ACC112 (cell line): ENCODE measurements at regions not wholly inside any gene's neighbourhood (a gene's known extent, or its start where the extent isn't known, plus 50 kb on each side); places are given as distances from the start of the nearest gene placed in this dataset.

Source experiments
- H2AFZ ChIP-seq: fragments of 200-600 bp; sonication (generic); one replicate; pipeline ENCODE4 v1.6.0; 2017; ENCODE audit warnings: antibody characterized with exemption, low read length; ENCODE audit not compliant: unreplicated experiment
- H3K27ac ChIP-seq: fragments of 200-600 bp; sonication (generic); 2 replicates; pipeline ENCODE4 v1.5.1; 2014; ENCODE audit warnings: low read depth, mild to moderate bottlenecking, antibody characterized with exemption, low read length, moderate library complexity
- H3K27me3 ChIP-seq: fragments of 200-600 bp; sonication (generic); 2 replicates; pipeline ENCODE4 v1.6.1; 2014; ENCODE audit warnings: mild to moderate bottlenecking, antibody characterized with exemption, low read length, moderate library complexity, mixed read lengths; ENCODE audit not compliant: insufficient read depth
- H3K36me3 ChIP-seq: fragments of 200-600 bp; sonication (generic); 2 replicates; pipeline ENCODE4 v1.6.1; 2016; ENCODE audit warnings: mild to moderate bottlenecking, antibody characterized with exemption, low read length, moderate library complexity, mixed read lengths; ENCODE audit not compliant: insufficient read depth
- H3K4me1 ChIP-seq: fragments of 200-600 bp; sonication (generic); one replicate; pipeline ENCODE4 v1.6.1; 2016; ENCODE audit warnings: low read length, mixed read lengths; ENCODE audit not compliant: insufficient read depth, unreplicated experiment, control insufficient read depth
- H3K4me3 ChIP-seq: fragments of 200-600 bp; sonication (generic); 2 replicates; pipeline ENCODE4 v1.5.1; 2014; ENCODE audit warnings: mild to moderate bottlenecking, low read depth, low read length
- H3K79me2 ChIP-seq: fragments of 200-600 bp; sonication (generic); one replicate; pipeline ENCODE4 v1.6.0; 2016; ENCODE audit warnings: low read length; ENCODE audit not compliant: control insufficient read depth, unreplicated experiment, insufficient read depth

DNA sequence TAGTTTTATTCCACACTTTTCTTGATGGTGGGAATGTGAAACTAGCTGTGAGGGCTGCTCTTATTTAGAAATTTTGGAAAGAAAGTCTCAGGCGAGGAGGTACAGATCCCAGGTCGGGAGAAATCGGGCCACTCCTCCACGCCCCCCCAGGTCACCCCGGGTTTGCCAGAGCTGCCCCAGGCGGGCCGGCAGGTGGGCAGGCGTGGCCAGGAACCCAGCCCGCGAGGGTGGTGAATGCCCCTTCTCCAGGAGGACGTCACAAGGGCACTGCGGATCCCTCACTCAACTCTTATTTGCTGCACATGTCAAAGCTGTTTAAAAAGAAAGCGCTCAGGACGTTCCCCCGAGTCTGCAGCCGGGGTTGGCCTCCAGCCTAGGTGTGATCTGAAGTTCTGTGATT is 60.5 kb upstream of the SLCO4A1 start:
- Histone ChIP-seq H3K79me2 (no peaks in the 10 kb centered on the region), H3K36me3 (no peaks in the 10 kb centered on the region), H3K4me3 (peak overlapping the region; percentile 9; the same call in 1 of the 2 replicates), H2AFZ (no peak overlapping the region), H3K4me1 (peaks cover 4% of the 10 kb centered on the region), H3K27me3 (peaks cover 74% of the 10 kb centered on the region), H3K27ac (no peak overlapping the region)

GRCh38 chr20:62583424-62583920 is 58.8 kb upstream of the SLCO4A1 start:
- Histone ChIP-seq H3K79me2 (no peaks in the 10 kb centered on the region), H3K36me3 (no peaks in the 10 kb centered on the region), H2AFZ (no peak overlapping the region), H3K27me3 (peaks cover 57% of the 10 kb centered on the region), H3K27ac (no peak overlapping the region), H3K4me1 (peaks cover 12% of the 10 kb centered on the region), H3K4me3 (no peak overlapping the region)

DNA sequence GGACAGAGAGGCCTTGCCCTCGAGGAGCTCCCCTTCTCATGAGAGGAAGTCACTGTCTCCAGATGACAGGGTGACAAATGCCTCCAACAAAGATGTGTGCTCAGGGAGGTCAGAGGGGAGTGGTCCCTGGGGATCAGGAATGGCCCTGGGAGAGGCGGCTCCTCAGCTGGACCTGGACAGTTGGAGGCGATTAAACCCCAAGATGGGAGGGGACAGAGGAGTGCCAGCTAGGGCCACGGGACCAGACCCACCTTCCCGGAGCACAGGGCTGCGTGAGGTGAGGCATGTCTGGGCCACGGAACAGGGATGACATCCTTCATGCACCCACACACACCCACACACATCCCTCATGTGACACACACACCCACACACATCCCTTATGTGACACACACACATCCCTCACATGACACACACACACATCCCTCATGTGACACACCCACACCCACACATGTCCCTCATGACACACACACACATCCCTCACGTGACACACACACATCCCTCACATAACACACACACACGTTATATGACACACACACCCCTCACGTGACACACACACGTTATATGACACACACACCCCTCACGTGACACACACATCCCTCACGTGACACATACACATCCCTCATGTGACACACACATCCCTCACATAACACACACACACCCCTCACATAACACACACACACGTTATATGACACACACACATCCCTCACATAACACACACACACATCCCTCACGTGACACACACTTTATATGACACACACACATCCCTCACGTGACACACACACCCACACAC is 57.4 kb upstream of the SLCO4A1 start:
- no peaks in the 10 kb centered on the region for H3K79me2 ChIP-seq

GRCh38 chr20:62585461-62585970 is 56.8 kb upstream of the SLCO4A1 start:
- no peak overlapping the region for H3K27ac ChIP-seq
- H2AFZ ChIP-seq, result no peak overlapping the region
- H3K79me2 ChIP-seq, result no peaks in the 10 kb centered on the region
- peaks cover 30% of the 10 kb centered on the region for H3K4me1 ChIP-seq
- H3K36me3 ChIP-seq, result no peaks in the 10 kb centered on the region
- peaks cover 37% of the 10 kb centered on the region for H3K27me3 ChIP-seq
- no peak overlapping the region for H3K4me3 ChIP-seq

More for the DNA sequence above, 57.4 kb upstream of the SLCO4A1 start:
- H3K36me3 ChIP-seq, result no peaks in the 10 kb centered on the region
- peaks cover 25% of the 10 kb centered on the region for H3K4me1 ChIP-seq
- H3K27ac ChIP-seq, result no peak overlapping the region
- peaks cover 43% of the 10 kb centered on the region for H3K27me3 ChIP-seq
- H3K4me3 ChIP-seq, result no peak overlapping the region
- no peak overlapping the region for H2AFZ ChIP-seq

- no peaks in the 10 kb centered on the region for H3K79me2 ChIP-seq
- no peak overlapping the region for H2AFZ ChIP-seq
- H3K4me3 ChIP-seq, result no peak overlapping the region
- peaks cover 24% of the 10 kb centered on the region for H3K27me3 ChIP-seq
- H3K27ac ChIP-seq, result no peak overlapping the region
- peaks cover 33% of the 10 kb centered on the region for H3K4me1 ChIP-seq
- H3K36me3 ChIP-seq, result no peaks in the 10 kb centered on the region
Observed at GRCh38 chr20:62586799-62587198, 55.5 kb upstream of the SLCO4A1 start.

- Histone ChIP-seq H3K79me2 (no peaks in the 10 kb centered on the region), H3K27ac (peak overlapping the region; percentile 58; the same call in 1 of the 2 replicates)
Observed at GRCh38 chr20:62587757-62588402, 54.4 kb upstream of the SLCO4A1 start.

DNA sequence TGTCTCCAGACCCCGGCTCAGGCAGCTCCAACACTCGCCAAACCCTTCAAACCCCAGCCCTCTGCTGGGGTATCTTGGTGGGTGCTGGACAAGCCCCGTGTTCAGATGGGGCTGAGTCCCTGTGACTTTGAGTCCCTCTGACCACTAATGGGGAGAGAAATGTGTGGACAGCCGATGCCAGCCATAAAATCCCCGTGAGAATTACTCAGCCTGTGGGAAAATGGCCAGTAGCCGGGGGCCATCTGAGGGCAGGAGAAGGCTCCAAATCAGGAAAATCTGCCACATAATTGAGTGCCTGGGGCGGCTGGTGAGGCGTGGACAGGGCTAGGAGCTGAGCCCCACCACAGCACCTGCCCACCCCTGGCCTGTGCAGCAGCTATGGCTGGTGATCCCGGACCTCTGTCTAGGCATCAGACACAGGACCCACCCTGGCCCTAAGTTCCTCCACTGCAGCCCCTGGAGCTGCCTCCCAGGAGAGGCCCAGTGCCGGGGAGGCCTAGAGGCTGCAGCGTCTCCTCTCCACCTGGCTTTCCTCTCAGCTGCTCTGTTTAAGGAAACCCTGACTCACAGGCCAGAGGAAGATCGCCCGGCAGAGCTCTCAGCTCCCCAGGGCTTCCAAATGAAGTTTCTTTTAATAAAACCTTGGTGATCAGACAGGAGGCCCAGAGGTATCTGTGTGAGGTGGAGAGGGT is 53.7 kb upstream of the SLCO4A1 start:
- Histone ChIP-seq H3K4me3 (no peak overlapping the region), H3K36me3 (no peaks in the 10 kb centered on the region), H3K27me3 (peaks cover 9% of the 10 kb centered on the region; the same call in 1 of the 2 replicates), H3K27ac (peak overlapping the region; percentile 58; the same call in 1 of the 2 replicates), H3K79me2 (no peaks in the 10 kb centered on the region), H2AFZ (no peak overlapping the region), H3K4me1 (peaks cover 28% of the 10 kb centered on the region)

More at GRCh38 chr20:62587757-62588402, 54.4 kb upstream of the SLCO4A1 start:
- H3K36me3 ChIP-seq, result no peaks in the 10 kb centered on the region
- no peak overlapping the region for H2AFZ ChIP-seq
- peaks cover 28% of the 10 kb centered on the region for H3K4me1 ChIP-seq
- peaks cover 15% of the 10 kb centered on the region for H3K27me3 ChIP-seq
- H3K4me3 ChIP-seq, result no peak overlapping the region

- H3K36me3 ChIP-seq, result no peaks in the 10 kb centered on the region
- H3K4me1 ChIP-seq, result peaks cover 28% of the 10 kb centered on the region
- H3K79me2 ChIP-seq, result no peaks in the 10 kb centered on the region
- H3K4me3 ChIP-seq, result no peak overlapping the region
- no peak overlapping the region for H2AFZ ChIP-seq
- H3K27me3 ChIP-seq, result peaks cover 6% of the 10 kb centered on the region; the same call in 1 of the 2 replicates
- no peak overlapping the region for H3K27ac ChIP-seq
Observed at GRCh38 chr20:62589150-62589498, 53.2 kb upstream of the SLCO4A1 start.

- H3K27me3 ChIP-seq, result peaks cover under 1% of the 10 kb centered on the region; the same call in 1 of the 2 replicates
- no peak overlapping the region for H3K4me3 ChIP-seq
- peaks cover 28% of the 10 kb centered on the region for H3K4me1 ChIP-seq
- no peaks in the 10 kb centered on the region for H3K79me2 ChIP-seq
- H3K36me3 ChIP-seq, result no peaks in the 10 kb centered on the region
- no peak overlapping the region for H2AFZ ChIP-seq
- H3K27ac ChIP-seq, result no peak overlapping the region
Observed at GRCh38 chr20:62589720-62590119, 52.6 kb upstream of the SLCO4A1 start.

DNA sequence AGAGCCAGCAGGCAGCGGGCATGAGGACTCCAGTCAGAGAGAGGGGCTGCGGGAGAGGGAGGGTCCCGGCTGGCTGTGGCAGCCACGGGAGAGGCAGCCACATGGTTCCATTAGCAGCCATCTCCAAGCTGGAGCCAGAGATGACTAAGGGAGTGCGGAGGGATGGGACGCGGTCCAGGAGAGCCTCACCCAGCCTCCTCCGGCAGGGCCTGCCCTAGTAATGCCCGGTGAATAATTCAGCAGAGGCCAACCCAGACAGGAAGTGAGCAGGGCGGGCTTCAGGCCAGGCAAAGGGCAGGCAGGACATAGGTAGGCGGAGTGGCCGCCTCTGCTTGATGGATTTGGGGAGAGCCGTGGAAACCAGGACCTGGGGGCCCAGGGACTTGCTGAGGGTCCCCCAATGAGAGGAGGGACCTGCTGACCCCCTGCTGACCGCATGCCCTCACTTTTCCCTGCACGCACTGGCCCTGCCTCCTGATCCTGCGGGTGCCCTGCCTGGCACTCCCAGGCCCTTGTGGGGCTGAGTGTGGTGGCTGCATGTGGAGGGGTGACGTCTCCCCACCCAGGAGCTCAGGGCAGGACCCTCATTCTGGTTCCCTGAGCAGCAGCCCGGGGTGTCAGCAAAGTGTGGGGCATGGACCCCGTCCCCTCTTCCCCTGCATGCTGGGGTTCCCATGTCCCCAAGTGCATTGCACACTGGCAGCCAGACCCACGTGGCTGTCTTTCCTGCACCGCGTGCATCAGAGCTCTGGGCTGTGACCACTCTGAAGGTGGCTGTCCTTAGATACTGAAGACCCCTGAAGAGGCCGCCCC is 51.8 kb upstream of the SLCO4A1 start:
- Histone ChIP-seq H3K4me3 (no peak overlapping the region), H3K4me1 (peaks cover 28% of the 10 kb centered on the region), H3K79me2 (no peaks in the 10 kb centered on the region), H2AFZ (no peak overlapping the region), H3K27me3 (no peaks in the 10 kb centered on the region; the same call in 1 of the 2 replicates), H3K27ac (no peak overlapping the region), H3K36me3 (no peaks in the 10 kb centered on the region)
